PC-9 (cell line): ENCODE measurements at regions not wholly inside any gene's neighbourhood (a gene's known extent, or its start where the extent isn't known, plus 50 kb on each side); places are given as distances from the start of the nearest gene placed in this dataset.

Experiments used
- CTCF ChIP-seq: fragments of 200-600 bp; sonication (generic); conservative IDR thresholded peaks from 2 replicates; pipeline ENCODE4 v1.6.1; 2017; ENCODE audit warnings: mixed run types, antibody characterized with exemption, mild to moderate bottlenecking, moderate library complexity
- EZH2 ChIP-seq: fragments of 200-600 bp; sonication (generic); IDR thresholded peaks from 2 replicates; pipeline ENCODE4 v1.8.0; 2017; ENCODE audit warnings: antibody characterized with exemption, low read depth

DNA sequence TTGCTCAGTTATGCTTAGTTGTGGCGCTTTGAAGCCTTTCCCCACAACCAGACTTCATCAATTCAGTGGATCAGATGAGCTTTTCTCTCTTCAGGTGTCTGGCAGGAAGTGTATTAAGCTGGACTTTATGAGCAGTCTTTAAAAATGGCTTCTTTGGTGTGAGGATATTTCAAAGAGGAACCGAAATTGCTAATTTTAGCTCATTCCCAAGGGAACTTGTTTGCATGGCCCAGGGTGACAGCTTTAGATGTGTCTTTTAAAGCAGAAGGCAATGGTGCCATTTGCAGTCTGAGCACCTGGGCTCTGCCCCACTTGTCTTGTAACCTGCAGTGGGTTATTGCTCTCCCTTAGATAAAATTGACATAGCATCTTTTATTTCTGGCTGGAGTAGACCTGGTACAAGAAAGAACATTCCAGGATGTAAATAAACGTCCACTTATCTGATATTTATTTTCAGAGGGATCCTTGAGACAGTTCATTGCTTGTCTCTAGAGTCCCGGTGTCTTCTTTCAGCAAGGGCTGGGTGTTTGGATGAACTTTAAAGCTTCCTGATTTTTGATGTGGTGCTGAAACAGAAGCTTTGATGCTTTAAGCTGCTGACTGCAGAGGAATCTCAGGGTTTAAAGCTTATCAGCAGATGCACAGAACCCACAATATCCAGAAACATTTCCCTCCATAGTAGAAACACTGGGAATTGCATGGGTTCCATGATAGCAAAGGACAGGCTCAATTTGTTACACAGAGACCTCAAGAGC is 241.7 kb downstream of the ADGRL2 start:
- TF ChIP-seq CTCF (no peak), EZH2 (no peak)
